HepG2 (cell line): ENCODE measurements at regions not wholly inside any gene's neighbourhood (a gene's known extent, or its start where the extent isn't known, plus 50 kb on each side); places are given as distances from the start of the nearest gene placed in this dataset.
"Not testable (repeated sequence)": the region's sequence is repeated elsewhere in the genome, so short reads cannot be mapped to it uniquely, and the experiment has no call there.

Experiments
- ATAC-seq: fragments of 200-7000 bp; cut with Tn5 transposase; 3 replicates; pipeline ENCODE4 v1.9.1; 2020; ENCODE audit warnings: mild to moderate bottlenecking, moderate library complexity
- BruUV-seq: library from RNA; stranded (reverse); fragments of 400-500 nt; replicated peaks from 2 replicates; lab custom pipeline; 2021; lab: Mats Ljungman, UMichigan
- CTCF ChIA-PET: fragments of 300-600 bp; formaldehyde crosslinking; extraction: SDS; loops from one replicate; lab custom pipeline; 2021; ENCODE audit warnings: low total read pairs, inconsistent platforms, low intra/inter-chr PET ratio; lab: Yijun Ruan, JAX
- POLR2A ChIA-PET: fragments of 350-600 bp; sonication (Branson Sonifier 250); formaldehyde crosslinking; loops from one replicate; lab custom pipeline; 2020; ENCODE audit warnings: antibody characterized with exemption, inconsistent platforms; lab: Yijun Ruan, JAX
- DNase-seq: peaks from one replicate; pipeline ENCODE4 v3.0.0-alpha.2; 2015; ENCODE audit warnings: low spot score
- FAIRE-seq: peaks from 3 replicates; lab custom pipeline; 2011; peaks lifted over from hg19 to GRCh38; lab: Jason Lieb, UNC
- H2AFZ ChIP-seq: one replicate; pipeline ENCODE4 v1.6.1; 2011; ENCODE audit warnings: low read length, inconsistent platforms
- H3K27ac ChIP-seq: fragments of 300-600 bp; 3 replicates; pipeline ENCODE4 v1.8.0; 2011; ENCODE audit warnings: mixed run types, mild to moderate bottlenecking, mixed read lengths, low read length, inconsistent platforms; ENCODE audit not compliant: insufficient read depth; ENCODE audit errors: extremely low read length
- H3K27me3 ChIP-seq, 2 experiments: fragments of 200-600 bp in 1 of 2; 2 replicates in 1 of 2; 3 replicates in 1 of 2; pipeline versions ENCODE4 v1.6.0 to v1.8.0; 2011; ENCODE audit warnings: low read length in 2 of 2, mild to moderate bottlenecking in 2 of 2, moderate library complexity in 2 of 2, inconsistent platforms in 1 of 2; ENCODE audit not compliant: insufficient read depth in 2 of 2, control insufficient read depth in 1 of 2
- H3K36me3 ChIP-seq, 2 experiments: fragments of 200-600 bp in 1 of 2; replicated peaks in 1 of 2; 2 replicates in 1 of 2; 3 replicates in 1 of 2; pipeline versions ENCODE4 v1.5.1 to v1.8.0; 2011; ENCODE audit warnings: low read length in 2 of 2, inconsistent platforms in 1 of 2; ENCODE audit not compliant: insufficient read depth in 2 of 2, control insufficient read depth in 1 of 2
- H3K4me1 ChIP-seq: 2 replicates; pipeline ENCODE4 v1.5.1; 2012; ENCODE audit warnings: low read length, inconsistent platforms; ENCODE audit not compliant: insufficient read depth
- H3K4me2 ChIP-seq: 2 replicates; pipeline ENCODE4 v1.6.0; 2011; ENCODE audit warnings: low read depth, low read length, inconsistent platforms
- H3K4me3 ChIP-seq, 3 experiments: fragments of 200-600 bp in 1 of 3; sonication (generic), shearing (Covaris generic) in 1 of 3; replicated peaks in 1 of 3; 2 replicates each; pipeline ENCODE4 v1.5.1; 2011 to 2016; ENCODE audit warnings: low read length in 3 of 3, inconsistent platforms in 2 of 3, low read depth in 2 of 3, mild to moderate bottlenecking in 2 of 3, control low read depth in 1 of 3, mixed read lengths in 1 of 3; ENCODE audit not compliant: insufficient read depth in 1 of 3
- H3K79me2 ChIP-seq: one replicate; pipeline ENCODE4 v1.6.1; 2011; ENCODE audit warnings: low read length, inconsistent platforms; ENCODE audit not compliant: insufficient read depth
- H3K9ac ChIP-seq: 2 replicates; pipeline ENCODE4 v1.6.0; 2011; ENCODE audit warnings: mild to moderate bottlenecking, low read depth, low read length, inconsistent platforms; ENCODE audit not compliant: insufficient read depth
- H3K9me3 ChIP-seq: 2 replicates; pipeline ENCODE4 v1.5.1; 2012; ENCODE audit warnings: mild to moderate bottlenecking, low read length
- H4K20me1 ChIP-seq: 2 replicates; pipeline ENCODE4 v1.6.0; 2011; ENCODE audit warnings: inconsistent platforms, mild to moderate bottlenecking, low read length, moderate library complexity; ENCODE audit not compliant: insufficient read depth
- ATAD3A ChIP-seq: sonication (generic); formaldehyde crosslinking; IDR thresholded peaks from 2 replicates; pipeline ENCODE4 v1.4.0; 2020; ENCODE audit warnings: missing genetic modification reagents
- MXI1 ChIP-seq: IDR thresholded peaks from 3 replicates; pipeline ENCODE4 v1.6.1; 2012; ENCODE audit warnings: low read depth, low read length, inconsistent platforms, borderline replicate concordance
- POLR2A ChIP-seq, 2 experiments: IDR thresholded peaks; 2 replicates each; pipeline ENCODE4 v1.6.1; 2011; ENCODE audit warnings: low read depth in 2 of 2, low read length in 2 of 2, mild to moderate bottlenecking in 1 of 2, moderate library complexity in 1 of 2; ENCODE audit not compliant: insufficient read depth in 1 of 2
- RAD21 ChIP-seq: fragments of 450-650 bp; formaldehyde crosslinking; IDR thresholded peaks from 2 replicates; pipeline ENCODE4 v1.5.0; 2020; ENCODE audit warnings: mild to moderate bottlenecking
- SIX1 ChIP-seq: sonication (generic); formaldehyde crosslinking; IDR thresholded peaks from 2 replicates; pipeline ENCODE4 v1.4.0; 2020; ENCODE audit warnings: missing genetic modification reagents, borderline replicate concordance
- SMAD9 ChIP-seq: sonication (generic); formaldehyde crosslinking; IDR thresholded peaks from 2 replicates; pipeline ENCODE4 v1.5.1; 2020; ENCODE audit warnings: mild to moderate bottlenecking, missing genetic modification reagents
- TEAD2 ChIP-seq: sonication (generic); formaldehyde crosslinking; IDR thresholded peaks from 2 replicates; pipeline ENCODE4 v1.9.0; 2021; ENCODE audit warnings: missing genetic modification reagents
- ZBTB25 ChIP-seq: IDR thresholded peaks from 2 replicates; pipeline ENCODE4 v1.6.1; 2018; ENCODE audit warnings: missing genetic modification reagents
- ZNF142 ChIP-seq: sonication (generic); formaldehyde crosslinking; IDR thresholded peaks from 2 replicates; pipeline ENCODE4 v1.4.0; 2020; ENCODE audit warnings: missing genetic modification reagents
- WGBS: methylation state at CpG from one replicate; pipeline ENCODE4 v1.1.6; 2017; ENCODE audit warnings: low lambda C conversion rate; 5-methylcytosine and 5-hydroxymethylcytosine counted together
- in situ Hi-C: cut with HindIII; loops from 2 replicates; pipeline ENCODE4 v1.10.0; 2017; ENCODE audit warnings: low pct_unique_long_range_greater_than_20kb; ENCODE audit not compliant: extremely low pct_ligation_motif_present
- intact Hi-C: fragments of 100-400 bp; cut with micrococcal nuclease; formaldehyde crosslinking; loops from one replicate; pipeline ENCODE4 v1.10.0; 2022; ENCODE audit not compliant: unreplicated experiment

GRCh38 chr13:76295020-76295419 is 591.2 kb downstream of the KCTD12 start:
- in situ Hi-C loops, H3K4me3 ChIP-seq, H3K4me2 ChIP-seq, H3K79me2 ChIP-seq, DNase-seq, H3K27ac ChIP-seq, H4K20me1 ChIP-seq, H3K9me3 ChIP-seq, H2AFZ ChIP-seq, H3K27me3 ChIP-seq, H3K4me1 ChIP-seq, intact Hi-C loops, ATAC-seq, H3K9ac ChIP-seq, FAIRE-seq, CTCF ChIA-PET, H3K36me3 ChIP-seq, POLR2A ChIA-PET, BruUV-seq: not testable (repeated sequence)
- WGBS: 62% methylated on average over 19 of the region's 25 CpGs

GRCh38 chr13:76293751-76294150 is 592.5 kb downstream of the KCTD12 start:
- no peak overlapping the region for H3K4me2 ChIP-seq
- CTCF ChIA-PET: no interaction called here

More at GRCh38 chr13:76293751-76294150, 592.5 kb downstream of the KCTD12 start:
- FAIRE-seq (no peak), DNase-seq (no peak), ATAC-seq (no peak)
- Histone ChIP-seq H3K27ac (no peak overlapping the region), H3K27me3 (no peaks in the 10 kb centered on the region), H3K79me2 (no peaks in the 10 kb centered on the region), H3K36me3 (no peaks in the 10 kb centered on the region), H3K4me1 (no peaks in the 10 kb centered on the region), H2AFZ (no peak overlapping the region), H3K9me3 (no peaks in the 10 kb centered on the region), H3K9ac (no peak overlapping the region), H4K20me1 (no peaks in the 10 kb centered on the region), H3K4me3 (no peak overlapping the region)
- intact Hi-C loops (no loop called here), in situ Hi-C loops (no loop called here)
- no peak for TF ChIP-seq RAD21 (CRISPR knock-in tag)
- no peak for TF ChIP-seq MXI1
- no peak for TF ChIP-seq ATAD3A (CRISPR knock-in tag)
- TF ChIP-seq SMAD9 (CRISPR knock-in tag): no peak
- no peak for TF ChIP-seq TEAD2 (CRISPR knock-in tag)
- TF ChIP-seq ZNF142 (CRISPR knock-in tag): no peak
- no peak for TF ChIP-seq ZBTB25 (CRISPR knock-in tag)
- no peak for TF ChIP-seq POLR2A (IDR thresholded peaks at IDR 0.05; ENCODE audit: insufficient read depth in 1 of 2, low read depth in 2 of 2, low read length in 2 of 2)
- no peak for TF ChIP-seq SIX1
- POLR2A ChIA-PET: no interaction called here
- BruUV-seq: no TSS peak
